ENCODE measurements at regions not wholly inside any gene's neighbourhood (a gene's known extent, or its start where the extent isn't known, plus 50 kb on each side); places are given as distances from the start of the nearest gene placed in this dataset.

- TF ChIP-seq POLR2A (IDR thresholded peaks at IDR 0.05; ENCODE audit: low read depth, low read length) = no peak
- no peak for TF ChIP-seq SPI1 (IDR thresholded peaks at IDR 0.05; ENCODE audit: low read depth, low read length)
- TF ChIP-seq POLR2AphosphoS5 (IDR thresholded peaks at IDR 0.05; ENCODE audit: low read depth, low read length) = no peak
- TF ChIP-seq PAX5 (IDR thresholded peaks at IDR 0.05; ENCODE audit: insufficient read depth, low read length, severe bottlenecking) = no peak
- no peak for TF ChIP-seq TAF1 (IDR thresholded peaks at IDR 0.05; ENCODE audit: low read depth, low read length)
- TF ChIP-seq POU2F2 (IDR thresholded peaks at IDR 0.05; ENCODE audit: low read depth, low read length) = no peak
Measured at GRCh38 chr12:22803725-22804124, 178.8 kb downstream of the ETNK1 start.
